ENCODE measurements at regions not wholly inside any gene's neighbourhood (a gene's known extent, or its start where the extent isn't known, plus 50 kb on each side); places are given as distances from the start of the nearest gene placed in this dataset.

GRCh38 chr6:144844596-144844995 lies 559.5 kb downstream of the UTRN start:
- no peak overlapping the region for H3K4me3 Mint-ChIP-seq
- H3K9me3 Mint-ChIP-seq = no peaks in the 10 kb centered on the region
- no peaks in the 10 kb centered on the region for H3K27me3 Mint-ChIP-seq
- DNase-seq (no peak), ATAC-seq (replicated peaks) (no peak)
- no peaks in the 10 kb centered on the region for H3K4me1 Mint-ChIP-seq
- H3K36me3 Mint-ChIP-seq = peaks cover 9 to 17% of the 10 kb centered on the region in 2 donors
- no peak overlapping the region for H3K27ac Mint-ChIP-seq

GRCh38 chr6:144845186-144845585 lies 560.1 kb downstream of the UTRN start:
- ATAC-seq (replicated peaks) (no peak), DNase-seq (no peak)
- Mint-ChIP-seq H3K36me3 (peaks cover 9 to 17% of the 10 kb centered on the region in 2 donors), H3K27ac (no peak overlapping the region), H3K9me3 (no peaks in the 10 kb centered on the region), H3K4me3 (no peak overlapping the region), H3K4me1 (no peaks in the 10 kb centered on the region), H3K27me3 (no peaks in the 10 kb centered on the region)

GRCh38 chr6:144847916-144848315 lies 562.8 kb downstream of the UTRN start:
- H3K36me3 Mint-ChIP-seq = peaks cover 12 to 17% of the 10 kb centered on the region in 2 donors
- peak overlapping the region; percentile 22 for H3K27ac Mint-ChIP-seq
- no peak for DNase-seq

GRCh38 chr6:144849920-144850319 lies 564.8 kb downstream of the UTRN start:
- ATAC-seq (replicated peaks) = no peak
- no peak for DNase-seq
- H3K4me3 Mint-ChIP-seq = no peak overlapping the region
- no peaks in the 10 kb centered on the region for H3K27me3 Mint-ChIP-seq
- H3K4me1 Mint-ChIP-seq = no peaks in the 10 kb centered on the region
- H3K27ac Mint-ChIP-seq = no peak overlapping the region
- H3K36me3 Mint-ChIP-seq = peaks cover 12 to 17% of the 10 kb centered on the region in 2 donors
- H3K9me3 Mint-ChIP-seq = no peaks in the 10 kb centered on the region

More at GRCh38 chr6:144847916-144848315, 562.8 kb downstream of the UTRN start:
- Mint-ChIP-seq H3K4me3 (no peak overlapping the region), H3K4me1 (no peaks in the 10 kb centered on the region), H3K27me3 (no peaks in the 10 kb centered on the region), H3K9me3 (no peaks in the 10 kb centered on the region)
- no peak for ATAC-seq (replicated peaks)

GRCh38 chr6:144853603-144854002 lies 568.5 kb downstream of the UTRN start:
- no peak overlapping the region for H3K4me3 Mint-ChIP-seq
- H3K36me3 Mint-ChIP-seq = peaks cover 5 to 6% of the 10 kb centered on the region in 2 donors
- H3K9me3 Mint-ChIP-seq = no peaks in the 10 kb centered on the region
- no peaks in the 10 kb centered on the region for H3K27me3 Mint-ChIP-seq
- DNase-seq (no peak), ATAC-seq (replicated peaks) (no peak)
- no peaks in the 10 kb centered on the region for H3K4me1 Mint-ChIP-seq
- H3K27ac Mint-ChIP-seq = no peak overlapping the region

GRCh38 chr6:144854654-144855053 lies 569.5 kb downstream of the UTRN start:
- ATAC-seq (replicated peaks) (no peak), DNase-seq (no peak)
- H3K27ac Mint-ChIP-seq = no peak overlapping the region
- H3K4me3 Mint-ChIP-seq = no peak overlapping the region
- no peaks in the 10 kb centered on the region for H3K27me3 Mint-ChIP-seq
- no peaks in the 10 kb centered on the region for H3K9me3 Mint-ChIP-seq
- H3K4me1 Mint-ChIP-seq = no peaks in the 10 kb centered on the region
- peaks cover 0 to 3% of the 10 kb centered on the region in 2 donors for H3K36me3 Mint-ChIP-seq

- H3K27ac Mint-ChIP-seq = no peak overlapping the region
These were observed 570.2 kb downstream of the UTRN start for GRCh38 chr6:144855375-144855774.

GRCh38 chr6:144855812-144856531 lies 570.8 kb downstream of the UTRN start:
- Mint-ChIP-seq H3K4me1 (no peaks in the 10 kb centered on the region), H3K27ac (no peak overlapping the region), H3K27me3 (no peaks in the 10 kb centered on the region), H3K36me3 (no peaks in the 10 kb centered on the region), H3K9me3 (no peaks in the 10 kb centered on the region), H3K4me3 (no peak overlapping the region)
- ATAC-seq (replicated peaks) (no peak), DNase-seq (no peak)

More at GRCh38 chr6:144855375-144855774, 570.2 kb downstream of the UTRN start:
- DNase-seq (no peak), ATAC-seq (replicated peaks) (no peak)
- Mint-ChIP-seq H3K36me3 (peaks cover 0 to 2% of the 10 kb centered on the region in 2 donors), H3K27me3 (no peaks in the 10 kb centered on the region), H3K4me1 (no peaks in the 10 kb centered on the region), H3K9me3 (no peaks in the 10 kb centered on the region), H3K4me3 (no peak overlapping the region)

- no peak for ATAC-seq (replicated peaks)
- H3K4me3 Mint-ChIP-seq = no peak overlapping the region
- no peaks in the 10 kb centered on the region for H3K36me3 Mint-ChIP-seq
- H3K27me3 Mint-ChIP-seq = no peaks in the 10 kb centered on the region
- no peak for DNase-seq
- no peak overlapping the region for H3K27ac Mint-ChIP-seq
- H3K4me1 Mint-ChIP-seq = no peaks in the 10 kb centered on the region
- H3K9me3 Mint-ChIP-seq = no peaks in the 10 kb centered on the region
These were observed 571.5 kb downstream of the UTRN start for GRCh38 chr6:144856622-144857021.

GRCh38 chr6:144857086-144857485 lies 572.0 kb downstream of the UTRN start:
- H3K4me3 Mint-ChIP-seq = no peak overlapping the region
- no peak for ATAC-seq (replicated peaks)
- H3K27ac Mint-ChIP-seq = no peak overlapping the region
- H3K9me3 Mint-ChIP-seq = no peaks in the 10 kb centered on the region
- H3K36me3 Mint-ChIP-seq = no peaks in the 10 kb centered on the region
- no peak for DNase-seq
- H3K4me1 Mint-ChIP-seq = no peaks in the 10 kb centered on the region
- H3K27me3 Mint-ChIP-seq = no peaks in the 10 kb centered on the region

GRCh38 chr6:144862769-144863168 lies 577.6 kb downstream of the UTRN start:
- DNase-seq (no peak), ATAC-seq (replicated peaks) (no peak)
- peaks cover 11 to 14% of the 10 kb centered on the region in 2 donors for H3K9me3 Mint-ChIP-seq
- peaks cover 14 to 16% of the 10 kb centered on the region in 2 donors for H3K27me3 Mint-ChIP-seq
- H3K27ac Mint-ChIP-seq = no peak overlapping the region
- peaks cover 0 to 8% of the 10 kb centered on the region in 2 donors for H3K36me3 Mint-ChIP-seq
- H3K4me3 Mint-ChIP-seq = no peak overlapping the region
- no peaks in the 10 kb centered on the region for H3K4me1 Mint-ChIP-seq

- H3K27ac Mint-ChIP-seq = no peak overlapping the region
- H3K4me3 Mint-ChIP-seq = no peak overlapping the region
- no peaks in the 10 kb centered on the region for H3K4me1 Mint-ChIP-seq
- peaks cover 13 to 15% of the 10 kb centered on the region in 2 donors for H3K27me3 Mint-ChIP-seq
- DNase-seq (no peak), ATAC-seq (replicated peaks) (no peak)
- H3K9me3 Mint-ChIP-seq = peaks cover 11 to 14% of the 10 kb centered on the region in 2 donors
- H3K36me3 Mint-ChIP-seq = peaks cover 0 to 8% of the 10 kb centered on the region in 2 donors
These were observed 582.6 kb downstream of the UTRN start for GRCh38 chr6:144867761-144868160.

GRCh38 chr6:144870782-144871181 lies 585.6 kb downstream of the UTRN start:
- Mint-ChIP-seq H3K27me3 (peaks cover 0 to 3% of the 10 kb centered on the region in 2 donors), H3K36me3 (peaks cover 0 to 5% of the 10 kb centered on the region in 2 donors), H3K4me1 (no peaks in the 10 kb centered on the region), H3K9me3 (peaks cover 3 to 8% of the 10 kb centered on the region in 2 donors), H3K27ac (no peak overlapping the region), H3K4me3 (no peak overlapping the region)
- ATAC-seq (replicated peaks) = no peak
- no peak for DNase-seq

- H3K4me3 Mint-ChIP-seq = no peak overlapping the region
- peaks cover 0 to 5% of the 10 kb centered on the region in 2 donors for H3K36me3 Mint-ChIP-seq
- DNase-seq (no peak), ATAC-seq (replicated peaks) (no peak)
- no peak overlapping the region for H3K27ac Mint-ChIP-seq
- H3K27me3 Mint-ChIP-seq = peaks cover 0 to 5% of the 10 kb centered on the region in 2 donors
- peaks cover 3 to 8% of the 10 kb centered on the region in 2 donors for H3K9me3 Mint-ChIP-seq
- no peaks in the 10 kb centered on the region for H3K4me1 Mint-ChIP-seq
These were observed 588.7 kb downstream of the UTRN start for GRCh38 chr6:144873623-144874378.

GRCh38 chr6:144876689-144877088 lies 591.6 kb downstream of the UTRN start:
- no peak for DNase-seq
- no peak overlapping the region for H3K27ac Mint-ChIP-seq
- peaks cover 0 to 17% of the 10 kb centered on the region in 2 donors for H3K27me3 Mint-ChIP-seq
- H3K36me3 Mint-ChIP-seq = peaks cover 0 to 5% of the 10 kb centered on the region in 2 donors
- no peak overlapping the region for H3K4me3 Mint-ChIP-seq
- no peaks in the 10 kb centered on the region for H3K4me1 Mint-ChIP-seq
- no peak for ATAC-seq (replicated peaks)
- peaks cover 3 to 8% of the 10 kb centered on the region in 2 donors for H3K9me3 Mint-ChIP-seq
